Stomach (tissue), 4 donors: ENCODE measurements at regions not wholly inside any gene's neighbourhood (a gene's known extent, or its start where the extent isn't known, plus 50 kb on each side); places are given as distances from the start of the nearest gene placed in this dataset.

Experiments used
- CTCF ChIP-seq, 7 experiments: fragments of 450-650 bp in 4 of 7; fragments of 200-600 bp in 3 of 7; sonication (generic) in 3 of 7; IDR thresholded peaks; one replicate each; pipeline ENCODE4 v1.5.1; 2016 to 2019; ENCODE audit warnings: antibody characterized with exemption in 7 of 7, control low read depth in 2 of 7, mild to moderate bottlenecking in 1 of 7
- EP300 ChIP-seq: sonication (generic); formaldehyde crosslinking; IDR thresholded peaks from one replicate; pipeline ENCODE4 v1.6.1; 2017; ENCODE audit warnings: antibody characterized with exemption
- POLR2AphosphoS5 ChIP-seq, 3 donors: sonication (generic); formaldehyde crosslinking; IDR thresholded peaks; one replicate each; pipeline ENCODE4 v1.6.1; 2016; ENCODE audit warnings: antibody characterized with exemption in 3 of 3

GRCh38 chr2:189287982-189288521 lies 108.5 kb upstream of the COL5A2 start:
- TF ChIP-seq CTCF (IDR thresholded peaks at IDR 0.05) (peak in 5 of 7 experiments; percentile 27 to 76 (median 50)), POLR2AphosphoS5 (IDR thresholded peaks at IDR 0.05) (no peak), EP300 (no peak)
